ENCODE measurements at regions not wholly inside any gene's neighbourhood (a gene's known extent, or its start where the extent isn't known, plus 50 kb on each side); places are given as distances from the start of the nearest gene placed in this dataset.

DNA sequence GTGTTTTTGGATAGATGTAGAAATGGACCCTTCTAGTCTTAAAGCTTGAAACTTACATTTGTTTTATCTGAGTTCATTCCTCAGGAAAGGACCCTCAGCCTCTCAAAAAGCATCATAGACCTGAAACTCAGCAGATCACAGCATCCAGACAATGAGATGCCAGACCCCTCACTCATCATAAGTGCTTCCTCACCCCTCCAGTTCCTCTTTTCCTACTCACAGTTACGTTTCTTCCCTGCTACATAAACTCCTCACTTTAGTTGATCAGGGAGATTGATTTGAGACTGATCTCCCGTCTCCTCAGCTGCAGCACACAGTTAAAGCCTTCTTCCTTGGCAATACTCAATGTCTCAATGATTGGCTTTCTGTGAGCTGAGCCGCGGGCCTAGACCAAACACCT, 282.0 kb downstream of the FAM72C start:
- Histone ChIP-seq H4K20me1 (ENCODE audit: insufficient read depth, low read length) (no peaks in the 10 kb centered on the region), H3K27ac (ENCODE audit: low read depth, low read length) (no peak overlapping the region), H3K79me2 (ENCODE audit: insufficient read depth, low read length) (no peaks in the 10 kb centered on the region), H3K9me3 (ENCODE audit: low read depth, low read length) (no peaks in the 10 kb centered on the region), H3K4me1 (ENCODE audit: insufficient read depth, low read length) (no peaks in the 10 kb centered on the region), H3K36me3 (ENCODE audit: insufficient read depth, low read length) (no peaks in the 10 kb centered on the region), H3K4me2 (ENCODE audit: insufficient read depth, low read length) (no peak overlapping the region), H3K27me3 (ENCODE audit: insufficient read depth, low read length) (no peaks in the 10 kb centered on the region), H3K4me3 (ENCODE audit: insufficient read depth, low read length) (no peak overlapping the region), H2AFZ (ENCODE audit: low read length) (no peak overlapping the region)
- TF ChIP-seq, protein P1, sequence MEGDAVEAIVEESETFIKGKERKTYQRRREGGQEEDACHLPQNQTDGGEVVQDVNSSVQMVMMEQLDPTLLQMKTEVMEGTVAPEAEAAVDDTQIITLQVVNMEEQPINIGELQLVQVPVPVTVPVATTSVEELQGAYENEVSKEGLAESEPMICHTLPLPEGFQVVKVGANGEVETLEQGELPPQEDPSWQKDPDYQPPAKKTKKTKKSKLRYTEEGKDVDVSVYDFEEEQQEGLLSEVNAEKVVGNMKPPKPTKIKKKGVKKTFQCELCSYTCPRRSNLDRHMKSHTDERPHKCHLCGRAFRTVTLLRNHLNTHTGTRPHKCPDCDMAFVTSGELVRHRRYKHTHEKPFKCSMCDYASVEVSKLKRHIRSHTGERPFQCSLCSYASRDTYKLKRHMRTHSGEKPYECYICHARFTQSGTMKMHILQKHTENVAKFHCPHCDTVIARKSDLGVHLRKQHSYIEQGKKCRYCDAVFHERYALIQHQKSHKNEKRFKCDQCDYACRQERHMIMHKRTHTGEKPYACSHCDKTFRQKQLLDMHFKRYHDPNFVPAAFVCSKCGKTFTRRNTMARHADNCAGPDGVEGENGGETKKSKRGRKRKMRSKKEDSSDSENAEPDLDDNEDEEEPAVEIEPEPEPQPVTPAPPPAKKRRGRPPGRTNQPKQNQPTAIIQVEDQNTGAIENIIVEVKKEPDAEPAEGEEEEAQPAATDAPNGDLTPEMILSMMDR (IDR thresholded peaks at IDR 0.05; ENCODE audit: extremely low read depth, low read depth, low read length): no peak
- no peak for DNase-seq (ENCODE audit: insufficient read length, low spot score, missing footprints)

DNA sequence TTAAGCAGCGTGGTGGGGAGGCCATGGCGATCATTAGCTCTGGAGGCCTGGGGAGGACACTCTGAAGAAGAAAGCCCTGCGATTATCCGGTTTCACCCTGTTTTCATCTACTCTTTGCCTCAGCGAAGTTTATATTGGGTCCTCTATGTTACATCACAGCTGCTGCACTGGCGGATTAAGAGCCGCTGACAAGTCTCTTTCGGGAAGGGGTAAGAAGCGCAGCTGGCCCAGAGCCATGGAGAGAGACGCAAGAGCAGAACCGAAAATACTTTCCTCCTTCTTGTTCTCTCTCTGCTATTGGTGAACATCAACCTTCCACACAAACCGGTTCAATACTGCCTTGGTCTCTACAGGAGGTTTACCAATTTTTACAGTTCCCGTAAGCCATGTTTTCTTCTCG, 291.5 kb downstream of the FAM72C start:
- Histone ChIP-seq H3K4me1 (ENCODE audit: insufficient read depth, low read length) (no peaks in the 10 kb centered on the region), H3K4me3 (ENCODE audit: insufficient read depth, low read length) (no peak overlapping the region), H3K27ac (ENCODE audit: low read depth, low read length) (no peak overlapping the region), H2AFZ (ENCODE audit: low read length) (no peak overlapping the region), H4K20me1 (ENCODE audit: insufficient read depth, low read length) (no peaks in the 10 kb centered on the region), H3K79me2 (ENCODE audit: insufficient read depth, low read length) (no peaks in the 10 kb centered on the region), H3K4me2 (ENCODE audit: insufficient read depth, low read length) (no peak overlapping the region), H3K27me3 (ENCODE audit: insufficient read depth, low read length) (no peaks in the 10 kb centered on the region), H3K36me3 (ENCODE audit: insufficient read depth, low read length) (no peaks in the 10 kb centered on the region), H3K9me3 (ENCODE audit: low read depth, low read length) (no peaks in the 10 kb centered on the region)
- TF ChIP-seq, protein P1 (IDR thresholded peaks at IDR 0.05; ENCODE audit: extremely low read depth, low read depth, low read length): no peak
- DNase-seq (ENCODE audit: insufficient read length, low spot score, missing footprints): no peak

DNA sequence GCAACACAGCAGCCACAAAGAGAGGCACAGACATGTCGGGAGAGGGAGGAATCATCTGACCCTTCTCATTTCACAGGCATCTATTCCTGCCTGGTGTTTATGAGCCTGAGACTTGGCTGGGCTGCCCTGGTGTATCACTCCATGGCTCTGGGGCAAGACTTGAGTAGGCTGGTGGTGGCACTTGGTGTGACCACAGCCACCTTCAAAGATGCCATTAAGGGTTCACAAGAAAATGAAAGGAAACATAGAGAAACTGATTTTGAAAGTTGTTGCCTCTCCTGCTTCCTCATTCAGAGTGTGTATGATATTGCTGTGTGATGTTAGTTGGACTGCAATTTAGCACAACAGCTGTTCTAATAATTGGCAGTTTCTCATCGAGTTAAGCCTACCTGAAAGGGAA, 298.8 kb downstream of the FAM72C start:
- Histone ChIP-seq H3K4me3 (ENCODE audit: insufficient read depth, low read length) (no peak overlapping the region), H3K4me2 (ENCODE audit: insufficient read depth, low read length) (no peak overlapping the region), H2AFZ (ENCODE audit: low read length) (no peak overlapping the region), H3K4me1 (ENCODE audit: insufficient read depth, low read length) (no peaks in the 10 kb centered on the region), H3K27me3 (ENCODE audit: insufficient read depth, low read length) (no peaks in the 10 kb centered on the region), H4K20me1 (ENCODE audit: insufficient read depth, low read length) (no peaks in the 10 kb centered on the region), H3K27ac (ENCODE audit: low read depth, low read length) (no peak overlapping the region), H3K36me3 (ENCODE audit: insufficient read depth, low read length) (no peaks in the 10 kb centered on the region), H3K9me3 (ENCODE audit: low read depth, low read length) (no peaks in the 10 kb centered on the region), H3K79me2 (ENCODE audit: insufficient read depth, low read length) (no peaks in the 10 kb centered on the region)
- no peak for DNase-seq (ENCODE audit: insufficient read length, low spot score, missing footprints)
- TF ChIP-seq, protein P1 (IDR thresholded peaks at IDR 0.05; ENCODE audit: extremely low read depth, low read depth, low read length): no peak

DNA sequence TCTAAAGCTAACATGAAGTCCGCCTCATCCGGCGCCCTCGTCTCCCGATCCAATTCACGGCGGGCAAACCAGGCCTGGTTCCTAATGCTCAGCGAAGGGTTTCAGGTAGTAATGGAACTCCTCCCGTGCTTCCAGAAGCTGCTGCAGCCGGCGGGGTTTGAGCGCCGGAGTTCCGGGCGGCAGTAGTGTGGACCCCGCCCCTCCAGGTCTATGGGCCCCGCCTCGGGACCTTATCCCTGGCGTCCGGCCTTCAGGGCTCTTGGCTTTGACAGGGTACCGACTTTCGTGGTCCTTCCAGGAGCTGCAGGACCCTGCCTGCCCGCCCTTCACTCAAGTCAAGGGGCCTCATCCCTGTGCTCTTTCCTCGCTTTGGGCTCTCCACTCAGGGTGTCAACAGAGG, 304.1 kb downstream of the FAM72C start:
- TF ChIP-seq, protein P1 (IDR thresholded peaks at IDR 0.05; ENCODE audit: extremely low read depth, low read depth, low read length): no peak
- H3K27me3 ChIP-seq (ENCODE audit: insufficient read depth, low read length): no peaks in the 10 kb centered on the region
- no peak for DNase-seq (ENCODE audit: insufficient read length, low spot score, missing footprints)
- H4K20me1 ChIP-seq (ENCODE audit: insufficient read depth, low read length): no peaks in the 10 kb centered on the region
- no peaks in the 10 kb centered on the region for H3K79me2 ChIP-seq (ENCODE audit: insufficient read depth, low read length)
- no peak overlapping the region for H3K4me3 ChIP-seq (ENCODE audit: insufficient read depth, low read length)
- H3K4me2 ChIP-seq (ENCODE audit: insufficient read depth, low read length): no peak overlapping the region
- no peaks in the 10 kb centered on the region for H3K9me3 ChIP-seq (ENCODE audit: low read depth, low read length)
- H2AFZ ChIP-seq (ENCODE audit: low read length): no peak overlapping the region
- no peaks in the 10 kb centered on the region for H3K4me1 ChIP-seq (ENCODE audit: insufficient read depth, low read length)
- no peak overlapping the region for H3K27ac ChIP-seq (ENCODE audit: low read depth, low read length)
- no peaks in the 10 kb centered on the region for H3K36me3 ChIP-seq (ENCODE audit: insufficient read depth, low read length)

Measured in osteoblast (primary cell).